NCI-H446 (cell line): ENCODE measurements at regions not wholly inside any gene's neighbourhood (a gene's known extent, or its start where the extent isn't known, plus 50 kb on each side); places are given as distances from the start of the nearest gene placed in this dataset.
A peak's percentile ranks its signal among the peaks of the same experiment; 100 is the strongest.

Experiments used
- DNase-seq, 2 experiments: peaks; one replicate each; lab custom pipeline; 2025; lab: John Stamatoyannopoulos, UW

DNA sequence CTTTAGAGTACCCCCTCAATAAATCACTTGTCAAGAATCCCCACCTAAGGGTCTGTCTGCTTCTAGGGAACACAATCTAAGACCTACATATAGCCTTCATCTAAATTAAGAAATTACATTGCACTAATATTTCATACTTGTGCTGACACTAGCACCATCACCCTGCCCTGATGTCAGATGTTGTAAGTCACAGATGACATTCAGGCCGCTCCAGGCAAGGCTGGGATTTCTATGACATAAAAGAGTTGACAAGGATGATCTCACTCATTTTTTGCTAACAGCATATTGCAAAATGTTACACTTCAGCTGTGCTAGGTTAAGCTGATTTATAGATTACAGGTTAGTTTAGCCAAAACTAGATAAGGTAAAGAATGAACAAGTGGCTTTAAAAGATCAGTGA lies 372.5 kb upstream of the GRIA1 start:
- DNase-seq = no peak

DNA sequence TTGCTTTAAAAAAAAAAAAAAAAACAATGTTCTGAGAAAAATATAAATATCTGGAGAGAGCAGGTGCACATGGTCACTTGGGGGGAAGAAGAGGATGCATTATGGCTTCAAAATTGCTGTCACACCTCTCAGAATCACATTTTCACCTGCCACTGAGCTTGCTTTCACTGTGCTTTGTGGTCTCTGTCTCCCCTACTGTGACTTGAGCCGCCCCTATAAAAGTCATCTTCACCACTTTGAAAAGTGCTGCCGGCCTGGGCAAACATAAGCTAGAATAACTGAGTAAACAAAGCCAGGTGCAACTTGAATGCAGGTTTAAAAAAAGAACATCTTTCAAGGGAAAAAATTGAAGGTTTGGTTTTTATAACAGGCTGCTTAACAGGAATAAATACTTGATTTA lies 368.1 kb upstream of the GRIA1 start:
- no peak for DNase-seq

GRCh38 chr5:153130296-153130695 lies 360.2 kb upstream of the GRIA1 start:
- DNase-seq = no peak

DNA sequence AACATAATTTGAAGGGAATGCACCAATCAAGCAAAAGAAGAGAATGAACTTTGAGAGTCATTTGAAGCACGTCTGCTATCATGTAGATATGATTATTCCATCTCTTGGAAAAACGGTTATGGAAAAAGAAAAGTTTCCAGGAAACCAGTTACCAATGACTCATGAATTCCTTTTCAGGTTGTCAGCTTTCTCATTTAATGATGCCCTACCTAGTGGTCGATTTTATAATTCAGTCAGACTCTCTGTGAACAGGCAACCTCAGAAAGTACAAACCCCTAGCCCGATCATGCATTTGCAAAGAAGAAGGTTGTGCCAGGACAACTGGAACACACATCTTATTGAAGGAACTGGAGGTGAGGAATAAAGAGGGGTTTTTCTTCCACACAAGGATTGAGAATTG lies 355.1 kb upstream of the GRIA1 start:
- DNase-seq = no peak

GRCh38 chr5:153136910-153137614 lies 353.4 kb upstream of the GRIA1 start:
- no peak for DNase-seq

GRCh38 chr5:153147891-153148623 lies 342.4 kb upstream of the GRIA1 start:
- DNase-seq = peak; percentile 51 to 88

GRCh38 chr5:153148624-153148976 lies 341.9 kb upstream of the GRIA1 start:
- DNase-seq = no peak

DNA sequence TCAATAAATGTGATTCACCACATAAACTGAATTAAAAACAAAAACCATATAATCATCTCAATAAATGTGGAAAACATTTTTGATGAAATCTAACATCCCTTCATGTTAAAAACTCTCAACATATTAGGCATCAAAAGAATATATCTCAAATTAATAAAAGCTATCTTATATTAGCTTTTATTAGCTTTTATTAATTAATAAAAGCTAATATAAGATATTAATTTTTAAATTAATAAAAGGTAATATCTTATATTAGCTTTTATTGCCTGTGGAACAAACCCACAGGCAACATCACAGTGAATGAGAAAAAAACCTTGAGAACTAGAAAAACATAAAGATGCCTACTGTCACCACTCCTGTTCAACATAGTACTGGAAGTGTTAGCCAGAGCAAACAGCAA lies 338.9 kb upstream of the GRIA1 start:
- no peak for DNase-seq

DNA sequence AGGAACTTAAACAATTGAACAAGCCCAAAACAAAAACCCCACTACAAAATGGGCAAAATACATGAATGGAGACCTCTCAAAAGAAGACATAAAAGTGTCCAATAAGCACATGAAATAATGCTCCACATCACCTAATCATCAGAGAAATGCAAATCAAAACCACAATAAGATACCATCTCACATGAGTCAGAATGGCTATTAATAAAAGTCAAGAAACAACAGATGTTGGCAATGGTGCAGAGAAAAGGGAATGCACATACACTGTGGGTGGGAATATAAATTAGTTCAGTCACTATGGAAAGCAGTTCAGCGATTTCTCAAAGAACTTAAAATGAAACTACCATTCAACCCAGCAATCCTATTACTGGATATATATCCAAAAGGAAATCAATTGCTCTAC lies 337.4 kb upstream of the GRIA1 start:
- DNase-seq = no peak

- DNase-seq = no peak
Observed at GRCh38 chr5:153157156-153157555, 333.3 kb upstream of the GRIA1 start.

- DNase-seq = no peak
Observed at GRCh38 chr5:153158608-153159007, 331.9 kb upstream of the GRIA1 start.

- no peak for DNase-seq
Observed at GRCh38 chr5:153159616-153160015, 330.9 kb upstream of the GRIA1 start.

DNA sequence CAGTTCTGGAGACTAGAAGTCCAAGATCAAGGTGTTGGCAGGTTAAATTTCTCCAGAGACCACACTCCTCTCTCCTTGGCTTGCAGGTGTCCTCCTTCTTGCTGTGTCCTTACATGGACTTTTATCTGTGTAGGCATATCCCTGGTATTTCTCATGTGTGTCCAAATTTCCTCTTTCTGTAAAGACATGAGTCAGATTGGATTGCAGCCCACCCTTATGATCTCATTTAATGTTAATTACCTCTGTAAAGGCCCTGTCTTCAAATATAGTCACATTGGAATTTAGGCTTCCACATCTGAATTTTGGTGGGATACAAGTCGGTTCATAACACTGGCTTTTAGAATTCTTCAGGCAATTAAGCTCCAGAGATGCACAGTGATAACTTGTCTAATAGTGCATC lies 322.2 kb upstream of the GRIA1 start:
- no peak for DNase-seq

- DNase-seq = no peak
Observed at GRCh38 chr5:153187503-153187902, 303.0 kb upstream of the GRIA1 start.

GRCh38 chr5:153206361-153206760 lies 284.1 kb upstream of the GRIA1 start:
- no peak for DNase-seq

GRCh38 chr5:153209016-153209415 lies 281.5 kb upstream of the GRIA1 start:
- DNase-seq = no peak

DNA sequence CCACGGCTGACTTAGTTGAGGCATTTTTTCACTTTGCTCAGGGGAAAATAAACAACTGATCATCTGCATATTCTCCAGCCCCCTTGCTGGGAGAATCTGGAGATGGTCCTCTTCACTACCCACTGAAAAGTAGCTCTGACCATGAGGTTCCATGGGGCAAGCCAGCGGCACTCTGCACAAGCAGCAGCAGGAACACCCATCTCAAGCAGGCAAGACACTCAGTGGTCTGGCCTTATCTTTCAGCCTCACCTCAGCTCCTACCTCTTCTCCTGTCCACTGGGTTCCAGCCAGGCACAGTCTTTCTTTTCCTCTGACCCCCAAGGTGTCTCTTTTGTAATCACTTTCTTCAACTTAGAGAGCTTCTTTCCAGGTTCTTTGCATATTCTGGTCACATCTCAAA lies 280.8 kb upstream of the GRIA1 start:
- no peak for DNase-seq

DNA sequence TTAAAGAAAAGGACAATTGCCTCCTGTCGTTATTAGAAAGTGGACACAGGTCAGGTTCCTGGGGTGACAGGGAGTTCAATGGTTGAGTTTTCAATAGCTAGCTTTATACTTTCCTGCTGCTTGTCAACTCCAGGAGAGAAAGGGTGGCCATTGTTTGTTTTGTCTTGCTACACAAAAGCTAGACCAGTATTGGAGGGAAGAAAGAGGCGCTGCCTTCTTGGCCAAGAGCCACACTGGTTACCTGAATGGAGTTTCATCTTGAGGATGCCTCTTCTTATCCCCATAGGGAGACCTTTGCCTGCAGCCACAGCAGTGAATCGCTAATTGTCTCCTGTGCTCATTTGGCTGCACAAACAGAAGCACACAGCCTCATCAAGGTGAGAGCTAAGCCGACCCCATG lies 279.4 kb upstream of the GRIA1 start:
- DNase-seq = no peak

DNA sequence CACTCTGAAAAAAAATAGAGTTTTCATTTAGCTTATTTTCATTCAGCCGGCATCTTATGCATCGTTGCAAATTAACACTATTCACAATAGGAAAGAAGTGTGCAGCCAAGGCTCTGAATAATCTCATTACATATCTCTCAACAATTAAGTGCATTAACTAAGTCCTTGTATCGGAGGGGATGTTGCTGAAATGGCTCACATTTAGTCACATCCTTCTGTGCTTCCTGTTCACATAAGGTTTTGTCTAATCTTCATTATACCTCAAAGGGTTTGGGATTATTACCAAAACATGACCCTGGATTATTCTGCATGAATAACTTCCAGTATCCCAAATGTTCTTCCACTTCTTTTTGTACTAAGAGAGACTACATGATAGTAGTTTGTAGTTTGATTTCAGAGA lies 278.0 kb upstream of the GRIA1 start:
- DNase-seq = no peak

GRCh38 chr5:153222936-153223335 lies 267.5 kb upstream of the GRIA1 start:
- no peak for DNase-seq

- DNase-seq = no peak
Observed at GRCh38 chr5:153223376-153223775, 267.1 kb upstream of the GRIA1 start.

DNA sequence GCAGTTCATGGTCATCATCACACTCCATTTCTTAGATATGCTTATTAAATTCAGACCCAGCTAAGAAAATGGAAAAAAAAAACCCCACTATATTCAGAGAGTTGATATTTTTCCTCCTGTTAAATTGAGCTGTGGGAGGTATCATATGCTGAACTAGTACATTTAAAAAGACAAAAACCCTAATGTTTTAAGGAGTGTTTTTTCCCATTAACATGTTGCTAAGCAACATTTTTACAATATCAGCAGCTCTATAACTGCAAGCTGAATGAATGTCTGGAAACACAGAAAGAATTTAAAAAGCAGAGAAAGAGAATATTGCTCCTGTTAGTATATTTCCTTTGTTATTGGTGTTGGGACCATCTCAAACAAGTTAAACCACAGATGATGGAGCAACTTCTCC lies 265.8 kb upstream of the GRIA1 start:
- no peak for DNase-seq

GRCh38 chr5:153233933-153234332 lies 256.5 kb upstream of the GRIA1 start:
- no peak for DNase-seq

GRCh38 chr5:153236319-153236718 lies 254.2 kb upstream of the GRIA1 start:
- DNase-seq = no peak
